T-cell (primary cell): ENCODE measurements at regions not wholly inside any gene's neighbourhood (a gene's known extent, or its start where the extent isn't known, plus 50 kb on each side); places are given as distances from the start of the nearest gene placed in this dataset.

Source experiments
- ATAC-seq, 4 experiments: fragments of 200-7000 bp in 3 of 4; fragments of 150-1000 bp in 1 of 4; cut with Tn5 transposase; replicated peaks in 1 of 4; 1 replicate in 3 of 4; 2 replicates in 1 of 4; pipeline ENCODE4 v1.10.0; 2021; ENCODE audit warnings: moderate library complexity in 3 of 4, mild to moderate bottlenecking in 2 of 4, moderate number of reproducible peaks in 1 of 4
- CTCF ChIA-PET, 2 donors: fragments of 300-600 bp; sonication (Branson Sonifier 250); formaldehyde crosslinking; loops; one replicate each; lab custom pipeline; 2022; ENCODE audit warnings: antibody characterized with exemption in 2 of 2; lab: Charles Lee
- POLR2A ChIA-PET, 2 donors: fragments of 300-600 bp; sonication (Branson Sonifier 250); formaldehyde crosslinking; loops; one replicate each; lab custom pipeline; 2022; ENCODE audit warnings: antibody characterized with exemption in 2 of 2; lab: Charles Lee
- DNase-seq, 35 experiments: peaks; one replicate each; pipeline versions ENCODE4 v3.0.0 to v3.0.0-alpha.2; 2013 to 2023
- H3K27ac ChIP-seq: one replicate; pipeline ENCODE4 v1.5.1; 2013; ENCODE audit warnings: low read length
- H3K27me3 ChIP-seq, 2 experiments: replicated peaks in 1 of 2; 1 replicate in 1 of 2; 2 replicates in 1 of 2; pipeline versions ENCODE4 v1.6.1 to v1.7.0; 2013; ENCODE audit warnings: low read length in 1 of 2, mixed read lengths in 1 of 2; ENCODE audit not compliant: control insufficient read depth in 2 of 2, insufficient read depth in 2 of 2; ENCODE audit errors: extremely low read depth in 1 of 2
- H3K36me3 ChIP-seq, 2 donors: 1 replicate in 1 of 2; 2 replicates in 1 of 2; pipeline versions ENCODE4 v1.6.1 to v1.7.0; 2013; ENCODE audit warnings: low read length in 1 of 2; ENCODE audit not compliant: control insufficient read depth in 2 of 2, insufficient read depth in 1 of 2; ENCODE audit errors: extremely low read depth in 1 of 2
- H3K4me1 ChIP-seq, 2 experiments: 1 replicate in 1 of 2; 2 replicates in 1 of 2; pipeline versions ENCODE4 v1.6.1 to v1.7.0; 2013; ENCODE audit warnings: low read length in 2 of 2, mixed read lengths in 1 of 2; ENCODE audit not compliant: insufficient read depth in 2 of 2, control insufficient read depth in 1 of 2; ENCODE audit errors: extremely low read depth in 1 of 2
- H3K4me3 ChIP-seq, 2 donors: 1 replicate in 1 of 2; 2 replicates in 1 of 2; pipeline versions ENCODE4 v1.5.1 to v1.7.0; 2013; ENCODE audit warnings: mild to moderate bottlenecking in 2 of 2, low read length in 1 of 2, moderate library complexity in 1 of 2; ENCODE audit not compliant: control insufficient read depth in 1 of 2; ENCODE audit errors: extremely low read depth in 1 of 2
- H3K9me3 ChIP-seq: 2 replicates; pipeline ENCODE4 v1.7.0; 2013
- H3K27ac Mint-ChIP-seq, 2 donors: one replicate each; pipeline ENCODE4 v1.8.0; 2020 to 2021; ENCODE audit warnings: mild to moderate bottlenecking in 2 of 2, mixed read lengths in 2 of 2
- H3K27me3 Mint-ChIP-seq, 2 donors: one replicate each; pipeline ENCODE4 v1.8.0; 2021 to 2022; ENCODE audit warnings: mixed read lengths in 2 of 2
- H3K36me3 Mint-ChIP-seq: one replicate; pipeline ENCODE4 v1.8.0; 2021; ENCODE audit warnings: mixed read lengths
- H3K4me1 Mint-ChIP-seq, 3 donors: one replicate each; pipeline ENCODE4 v1.8.0; 2020 to 2022; ENCODE audit warnings: mixed read lengths in 3 of 3, mild to moderate bottlenecking in 1 of 3
- H3K4me3 Mint-ChIP-seq, 3 donors: one replicate each; pipeline ENCODE4 v1.8.0; 2020 to 2022; ENCODE audit warnings: mild to moderate bottlenecking in 3 of 3, mixed read lengths in 3 of 3, moderate library complexity in 3 of 3
- H3K9me3 Mint-ChIP-seq, 3 donors: one replicate each; pipeline ENCODE4 v1.8.0; 2020 to 2022; ENCODE audit warnings: mixed read lengths in 3 of 3
- WGBS: methylation state at CpG from one replicate; pipeline ENCODE4 v1.1.5; 2013; ENCODE audit warnings: missing lambda C conversion rate; ENCODE audit not compliant: insufficient coverage; 5-methylcytosine and 5-hydroxymethylcytosine counted together

DNA sequence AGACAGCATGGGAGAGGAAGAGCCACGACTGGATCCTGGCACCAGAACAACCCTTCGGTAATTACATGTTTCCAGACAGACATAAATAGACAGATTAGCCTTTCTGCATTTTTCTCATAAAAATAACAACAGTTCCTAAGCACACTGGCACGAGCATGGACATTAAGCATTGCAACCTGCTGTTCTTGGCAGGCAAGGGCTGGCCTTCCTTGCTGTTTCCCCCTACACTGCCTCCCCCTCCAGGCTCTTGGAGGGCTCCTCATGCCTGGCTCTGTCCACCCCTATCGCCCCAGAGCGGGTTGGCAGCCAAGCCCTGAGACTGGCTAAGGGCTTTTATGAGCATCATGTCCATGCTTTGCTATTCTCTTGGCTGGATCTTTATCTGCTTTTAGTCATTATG lies 89.6 kb downstream of the TTC32 start:
- peaks cover 0 to 4% of the 10 kb centered on the region in 2 donors for H3K27me3 Mint-ChIP-seq
- DNase-seq = no peak
- H3K36me3 Mint-ChIP-seq = no peaks in the 10 kb centered on the region

DNA sequence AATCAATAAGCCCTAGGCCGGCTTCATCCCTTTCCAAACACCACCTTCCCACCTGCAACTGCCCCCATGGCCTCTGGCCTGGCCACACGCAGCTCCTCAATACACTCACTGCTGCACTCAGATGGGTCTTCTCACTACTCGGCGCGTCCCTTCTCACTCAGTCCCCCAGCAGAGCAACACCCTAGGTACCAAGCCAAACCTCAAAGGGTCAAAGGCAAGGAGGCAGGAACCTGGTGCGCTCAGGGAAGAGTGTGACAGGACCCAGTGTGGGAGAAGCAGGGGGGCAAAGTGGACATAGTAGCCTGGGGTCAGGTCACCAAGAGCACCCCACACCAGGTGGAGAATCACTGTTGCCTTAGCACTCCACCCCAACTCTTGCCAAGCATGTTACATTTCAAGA lies 90.6 kb downstream of the TTC32 start:
- ChIA-PET CTCF (interaction anchor here in 1 of 2 donors (0.6 kb wide), 1 partner anchor 1435 kb away, joined by 3 read pairs; no protein-coding TSS in a partner anchor), POLR2A (no interaction called here)
- Mint-ChIP-seq H3K36me3 (no peaks in the 10 kb centered on the region), H3K27ac (no peak overlapping the region), H3K9me3 (no peaks in the 10 kb centered on the region), H3K27me3 (peaks cover under 1 to 4% of the 10 kb centered on the region in 2 donors), H3K4me1 (no peaks in the 10 kb centered on the region), H3K4me3 (no peak overlapping the region)
- Histone ChIP-seq H3K36me3 (no peaks in the 10 kb centered on the region), H3K27me3 (peaks cover 0 to 6% of the 10 kb centered on the region in 2 experiments), H3K9me3 (no peaks in the 10 kb centered on the region), H3K27ac (no peak overlapping the region), H3K4me1 (no peaks in the 10 kb centered on the region), H3K4me3 (no peak overlapping the region)
- ATAC-seq = no peak
- no peak for DNase-seq
- WGBS = 40% methylated on average over 1 of the region's 6 CpGs

More for the DNA sequence above, 89.6 kb downstream of the TTC32 start:
- no peaks in the 10 kb centered on the region for H3K4me1 ChIP-seq
- H3K27ac ChIP-seq = no peak overlapping the region
- Mint-ChIP-seq H3K4me1 (no peaks in the 10 kb centered on the region), H3K4me3 (no peak overlapping the region), H3K9me3 (no peaks in the 10 kb centered on the region), H3K27ac (no peak overlapping the region)
- no peak overlapping the region for H3K4me3 ChIP-seq
- CTCF ChIA-PET = no interaction called here
- H3K27me3 ChIP-seq = no peaks in the 10 kb centered on the region
- no peaks in the 10 kb centered on the region for H3K9me3 ChIP-seq
- WGBS = 74% methylated on average over 3 of the region's 5 CpGs
- no peak for ATAC-seq
- H3K36me3 ChIP-seq = no peaks in the 10 kb centered on the region
- POLR2A ChIA-PET = no interaction called here

DNA sequence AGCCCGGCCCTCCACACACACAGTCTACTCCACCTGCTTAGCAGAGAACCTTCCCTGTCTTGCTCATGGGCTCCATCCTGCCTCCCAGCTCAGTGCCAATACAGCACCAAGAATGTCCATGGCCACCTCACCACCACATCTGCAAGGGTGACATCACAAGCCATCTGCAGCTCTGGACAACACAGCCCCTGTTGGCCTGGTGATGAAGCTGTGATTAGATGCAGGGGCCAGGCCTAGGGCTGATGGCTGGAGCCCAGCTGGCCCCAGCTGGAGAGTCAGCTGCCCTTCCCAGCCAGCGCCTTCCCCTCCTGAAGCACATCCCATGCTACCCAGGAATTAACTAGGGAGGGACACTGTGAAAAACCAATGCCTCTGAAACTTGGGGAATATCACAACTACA lies 91.1 kb downstream of the TTC32 start:
- ChIA-PET POLR2A (no interaction called here), CTCF (no interaction called here)
- H3K4me3 ChIP-seq = no peak overlapping the region
- H3K9me3 Mint-ChIP-seq = no peaks in the 10 kb centered on the region
- no peak overlapping the region for H3K27ac ChIP-seq
- ATAC-seq = no peak
- no peaks in the 10 kb centered on the region for H3K9me3 ChIP-seq
- H3K27me3 Mint-ChIP-seq = peaks cover 2 to 4% of the 10 kb centered on the region in 2 donors
- no peaks in the 10 kb centered on the region for H3K4me1 ChIP-seq
- no peaks in the 10 kb centered on the region for H3K4me1 Mint-ChIP-seq
- 82% methylated on average over 1 of the region's 2 CpGs for WGBS
- H3K4me3 Mint-ChIP-seq = no peak overlapping the region
- H3K27ac Mint-ChIP-seq = no peak overlapping the region
- no peaks in the 10 kb centered on the region for H3K36me3 ChIP-seq
- no peak for DNase-seq
- no peaks in the 10 kb centered on the region for H3K36me3 Mint-ChIP-seq
- peaks cover 0 to 6% of the 10 kb centered on the region in 2 experiments for H3K27me3 ChIP-seq

DNA sequence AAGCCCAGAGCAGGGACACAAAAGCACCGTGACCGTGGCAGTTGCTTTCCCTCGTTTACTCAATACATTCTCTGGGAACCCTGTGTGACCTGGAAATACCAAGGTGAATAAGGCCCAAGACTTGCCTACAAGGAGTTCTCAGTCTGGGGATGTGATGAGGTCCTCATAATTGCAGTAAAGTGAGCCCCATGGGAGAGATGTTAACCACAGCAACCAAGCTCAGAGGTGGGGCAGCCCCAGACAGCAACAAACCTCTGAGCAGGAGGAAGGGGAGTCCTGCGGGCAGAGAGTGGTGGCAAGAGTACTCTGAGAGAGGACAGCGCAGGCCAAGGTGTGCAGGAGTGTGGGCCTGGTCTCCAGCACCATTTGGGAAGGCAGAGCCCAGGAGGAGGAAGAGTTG lies 91.6 kb downstream of the TTC32 start:
- no peak overlapping the region for H3K4me3 ChIP-seq
- Mint-ChIP-seq H3K4me1 (no peaks in the 10 kb centered on the region), H3K9me3 (no peaks in the 10 kb centered on the region), H3K27me3 (peaks cover 3 to 4% of the 10 kb centered on the region in 2 donors), H3K27ac (no peak overlapping the region), H3K36me3 (no peaks in the 10 kb centered on the region), H3K4me3 (no peak overlapping the region)
- H3K4me1 ChIP-seq = no peaks in the 10 kb centered on the region
- H3K27me3 ChIP-seq = peaks cover 0 to 6% of the 10 kb centered on the region in 2 experiments
- H3K9me3 ChIP-seq = no peaks in the 10 kb centered on the region
- no peaks in the 10 kb centered on the region for H3K36me3 ChIP-seq
- DNase-seq = no peak
- ChIA-PET CTCF (no interaction called here), POLR2A (no interaction called here)
- H3K27ac ChIP-seq = no peak overlapping the region
- 94% methylated on average over 5 of the region's 5 CpGs for WGBS
- ATAC-seq = no peak

DNA sequence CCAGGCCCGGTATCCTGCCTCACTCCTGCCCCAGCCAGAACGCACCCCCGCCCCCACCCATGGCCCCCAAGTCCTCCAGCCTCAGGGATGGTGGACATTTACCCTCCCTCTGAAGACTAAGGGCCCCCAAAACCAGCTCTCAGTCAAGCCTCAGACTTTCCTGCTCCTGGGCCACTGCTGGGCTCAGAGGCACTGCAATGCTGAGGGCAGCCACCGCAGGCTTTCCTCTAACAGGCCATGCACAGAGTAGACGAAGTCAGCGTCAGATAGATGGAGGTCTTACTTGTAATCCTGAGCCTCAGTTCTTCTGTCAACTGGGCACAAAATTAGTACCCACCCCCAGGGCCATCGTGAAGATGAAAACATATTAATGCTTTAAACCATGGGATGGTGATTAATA lies 92.6 kb downstream of the TTC32 start:
- ChIA-PET POLR2A (no interaction called here), CTCF (no interaction called here)
- Mint-ChIP-seq H3K36me3 (no peaks in the 10 kb centered on the region), H3K4me1 (no peaks in the 10 kb centered on the region), H3K27me3 (peaks cover 3 to 4% of the 10 kb centered on the region in 2 donors), H3K27ac (no peak overlapping the region), H3K9me3 (no peaks in the 10 kb centered on the region), H3K4me3 (no peak overlapping the region)
- Histone ChIP-seq H3K4me1 (no peaks in the 10 kb centered on the region), H3K9me3 (no peaks in the 10 kb centered on the region), H3K4me3 (no peak overlapping the region), H3K27ac (no peak overlapping the region), H3K27me3 (peaks cover 0 to 6% of the 10 kb centered on the region in 2 experiments), H3K36me3 (no peaks in the 10 kb centered on the region)
- WGBS = 52% methylated on average over 3 of the region's 7 CpGs
- ATAC-seq (no peak), DNase-seq (no peak)

DNA sequence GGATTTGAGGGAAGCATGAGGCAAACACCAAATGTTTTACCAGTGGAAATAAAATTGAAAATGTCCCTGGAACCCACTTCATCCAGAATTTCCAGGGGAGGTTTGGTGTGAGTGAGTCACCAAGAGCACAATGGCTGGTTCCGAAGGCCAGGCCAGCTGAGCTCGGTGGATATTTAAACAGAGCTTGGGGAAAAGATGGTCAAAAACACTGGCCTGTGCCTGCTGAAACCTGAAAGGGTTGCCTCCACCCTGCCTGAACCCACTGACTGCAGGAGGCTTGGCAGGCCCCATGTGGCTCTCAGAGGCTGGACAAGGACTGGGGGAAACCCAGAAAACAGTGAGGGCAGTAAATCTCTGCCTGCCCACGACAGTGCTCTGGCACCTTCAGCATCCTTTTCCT lies 93.9 kb downstream of the TTC32 start:
- Mint-ChIP-seq H3K4me3 (no peak overlapping the region), H3K27me3 (peaks cover 3 to 7% of the 10 kb centered on the region in 2 donors), H3K27ac (no peak overlapping the region), H3K4me1 (no peaks in the 10 kb centered on the region), H3K36me3 (no peaks in the 10 kb centered on the region), H3K9me3 (no peaks in the 10 kb centered on the region)
- Histone ChIP-seq H3K27me3 (peaks cover 0 to 6% of the 10 kb centered on the region in 2 experiments), H3K4me1 (no peaks in the 10 kb centered on the region), H3K4me3 (no peak overlapping the region), H3K9me3 (no peaks in the 10 kb centered on the region), H3K36me3 (no peaks in the 10 kb centered on the region), H3K27ac (no peak overlapping the region)
- POLR2A ChIA-PET = no interaction called here
- DNase-seq (no peak), ATAC-seq (no peak)
- CTCF ChIA-PET = no interaction called here
- 75% methylated on average over 2 of the region's 3 CpGs for WGBS

DNA sequence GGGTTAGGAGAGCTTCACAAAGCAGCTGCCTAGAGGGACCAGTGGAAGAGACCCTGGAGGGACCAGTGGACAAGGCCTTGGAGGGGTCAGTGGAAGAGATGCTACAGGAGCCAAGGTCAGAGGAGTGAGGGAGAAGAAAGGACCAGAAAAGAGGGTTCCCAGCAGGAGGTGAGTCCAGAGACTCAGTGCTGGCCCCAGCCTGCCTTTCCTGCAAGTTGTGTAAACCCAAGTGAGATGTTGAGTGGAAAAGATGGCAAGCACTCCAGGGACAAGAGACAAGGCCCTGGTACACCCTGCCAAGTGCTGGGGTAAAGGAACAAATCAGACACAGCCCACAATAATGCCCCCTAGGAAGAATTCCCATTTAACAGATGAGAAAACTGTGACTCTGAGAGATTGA lies 94.4 kb downstream of the TTC32 start:
- ChIA-PET POLR2A (no interaction called here), CTCF (no interaction called here)
- H3K4me1 Mint-ChIP-seq = no peaks in the 10 kb centered on the region
- no peaks in the 10 kb centered on the region for H3K36me3 Mint-ChIP-seq
- Histone ChIP-seq H3K27me3 (peaks cover 0 to 6% of the 10 kb centered on the region in 2 experiments), H3K9me3 (no peaks in the 10 kb centered on the region), H3K27ac (no peak overlapping the region), H3K4me1 (no peaks in the 10 kb centered on the region), H3K4me3 (no peak overlapping the region), H3K36me3 (no peaks in the 10 kb centered on the region)
- no peaks in the 10 kb centered on the region for H3K9me3 Mint-ChIP-seq
- no peak overlapping the region for H3K27ac Mint-ChIP-seq
- H3K4me3 Mint-ChIP-seq = no peak overlapping the region
- DNase-seq (no peak), ATAC-seq (no peak)
- H3K27me3 Mint-ChIP-seq = peaks cover 3 to 7% of the 10 kb centered on the region in 2 donors
